ENCODE measurements at regions not wholly inside any gene's neighbourhood (a gene's known extent, or its start where the extent isn't known, plus 50 kb on each side); places are given as distances from the start of the nearest gene placed in this dataset.

DNA sequence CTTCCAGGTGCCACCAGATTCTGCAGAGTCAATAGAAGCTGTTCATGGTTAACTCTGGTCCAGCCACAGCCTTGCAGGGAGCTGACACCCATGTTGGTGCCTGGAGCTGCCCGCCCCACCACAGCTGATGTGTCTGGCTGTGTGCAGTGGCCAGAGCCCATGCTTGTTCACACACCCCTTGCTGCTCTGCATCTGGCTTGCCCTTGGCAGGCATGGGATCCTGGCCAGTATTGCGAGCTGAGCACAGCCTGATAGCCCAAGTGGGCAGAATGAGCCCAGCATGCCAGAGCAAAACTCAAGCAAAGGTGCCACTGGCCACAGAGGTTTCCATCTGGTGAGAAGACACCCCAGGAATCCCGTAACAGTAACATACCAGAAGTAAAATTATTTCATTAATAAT, 843.6 kb downstream of the SORCS1 start:
- TF ChIP-seq RNF2 (IDR thresholded peaks at IDR 0.05; ENCODE audit: borderline replicate concordance, low read depth) = no peak
- no peak for TF ChIP-seq EP300 (IDR thresholded peaks at IDR 0.05)
- no peak for TF ChIP-seq ATOH8 (CRISPR knock-in tag; IDR thresholded peaks at IDR 0.05; ENCODE audit: low read depth)
- no peak for TF ChIP-seq HMGXB4 (CRISPR knock-in tag; IDR thresholded peaks at IDR 0.05; ENCODE audit: borderline replicate concordance)
- TF ChIP-seq MAZ (IDR thresholded peaks at IDR 0.05; ENCODE audit: borderline replicate concordance, low read depth, low read length) = no peak
- no peak for TF ChIP-seq RCOR1 (IDR thresholded peaks at IDR 0.05; ENCODE audit: low read depth, low read length)
- TF ChIP-seq PBX3 (IDR thresholded peaks at IDR 0.05) = no peak
- no peak for TF ChIP-seq EHF (CRISPR knock-in tag; IDR thresholded peaks at IDR 0.05)
- TF ChIP-seq CEBPB (IDR thresholded peaks at IDR 0.05) = no peak
- no peak for TF ChIP-seq PHF8 (IDR thresholded peaks at IDR 0.05; ENCODE audit: borderline replicate concordance, low read depth)
- no peak for TF ChIP-seq TP53 (CRISPR knock-in tag; IDR thresholded peaks at IDR 0.05)
- TF ChIP-seq HDAC2 (IDR thresholded peaks at IDR 0.05) = no peak
- no peak for TF ChIP-seq SREBF2 (IDR thresholded peaks at IDR 0.05)
- no peak for TF ChIP-seq ZSCAN20 (CRISPR knock-in tag; IDR thresholded peaks at IDR 0.05)
- TF ChIP-seq RFX5 (IDR thresholded peaks at IDR 0.05) = no peak
- TF ChIP-seq MAFK (IDR thresholded peaks at IDR 0.05; ENCODE audit: partially characterized antibody) = no peak
- TF ChIP-seq NPAS2 (CRISPR knock-in tag; IDR thresholded peaks at IDR 0.05; ENCODE audit: borderline replicate concordance) = no peak
- TF ChIP-seq RARB (CRISPR knock-in tag; IDR thresholded peaks at IDR 0.05) = no peak
- TF ChIP-seq POLR2A (IDR thresholded peaks at IDR 0.05; ENCODE audit: low read length) = no peak
- TF ChIP-seq USF2 (IDR thresholded peaks at IDR 0.05) = no peak
- Histone ChIP-seq H3K4me2 (no peak overlapping the region), H3K9me3 (no peaks in the 10 kb centered on the region; the same call in 2 of the 3 replicates), H3K27ac (no peak overlapping the region), H3K4me3 (no peak overlapping the region), H3K4me1 (no peaks in the 10 kb centered on the region)
- FAIRE-seq = no peak
- ChIA-PET CTCF (no interaction called here), POLR2A (no interaction called here)
- WGBS (ENCODE audit: missing lambda C conversion rate) = 1% methylated on average over 3 of the region's 3 CpGs
- ATAC-seq = no peak
- DNase-seq (ENCODE audit: low read depth in 1 of 2, low spot score in 1 of 2) = no peak

DNA sequence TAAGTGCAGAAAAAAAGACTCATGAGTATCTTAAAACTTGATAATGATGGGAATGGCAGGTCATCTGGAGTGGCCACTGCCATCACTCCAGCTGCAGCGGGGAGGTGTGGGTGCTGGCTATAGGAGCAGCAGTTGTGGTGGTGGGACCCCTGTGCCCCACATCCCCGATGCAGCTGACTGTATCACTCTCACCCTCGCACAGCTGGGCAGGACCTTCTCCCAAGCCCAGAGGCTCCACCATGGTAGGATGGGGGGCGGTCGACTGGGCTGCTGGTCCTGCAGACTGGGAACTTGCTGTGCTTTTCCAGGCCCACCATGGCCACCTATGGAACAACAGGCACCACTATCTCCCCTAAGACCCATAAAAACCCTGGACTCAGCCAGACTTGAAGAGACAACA, 844.4 kb downstream of the SORCS1 start:
- CTCF ChIA-PET = interaction anchor here (0.5 to 0.6 kb wide), 2 partner anchors 9 to 890 kb away, joined by 3 read pairs; no protein-coding TSS in a partner anchor
- FAIRE-seq = no peak

More for the DNA sequence above, 844.4 kb downstream of the SORCS1 start:
- Histone ChIP-seq H3K4me2 (no peak overlapping the region), H3K4me3 (no peak overlapping the region), H3K27ac (no peak overlapping the region), H3K9me3 (no peaks in the 10 kb centered on the region), H3K4me1 (no peaks in the 10 kb centered on the region)
- ATAC-seq (no peak), DNase-seq (ENCODE audit: low read depth in 1 of 2, low spot score in 1 of 2) (no peak)
- TF ChIP-seq ZSCAN20 (CRISPR knock-in tag; IDR thresholded peaks at IDR 0.05) = no peak
- TF ChIP-seq CTCF (IDR thresholded peaks at IDR 0.05) = no peak
- TF ChIP-seq RCOR1 (IDR thresholded peaks at IDR 0.05; ENCODE audit: low read depth, low read length) = no peak
- TF ChIP-seq ELK1 (IDR thresholded peaks at IDR 0.05; ENCODE audit: low read depth, low read length) = no peak
- TF ChIP-seq POLR2AphosphoS2 (conservative IDR thresholded peaks at IDR 0.05; ENCODE audit: low read length) = no peak
- no peak for TF ChIP-seq USF2 (IDR thresholded peaks at IDR 0.05)
- TF ChIP-seq GATA3 (IDR thresholded peaks at IDR 0.05; ENCODE audit: borderline replicate concordance) = no peak
- TF ChIP-seq NR3C1 (IDR thresholded peaks at IDR 0.05) = no peak
- no peak for TF ChIP-seq HOXB13 (CRISPR knock-in tag; IDR thresholded peaks at IDR 0.05; ENCODE audit: low read depth)
- TF ChIP-seq PHF8 (IDR thresholded peaks at IDR 0.05; ENCODE audit: borderline replicate concordance, low read depth) = no peak
- 10% methylated on average over 2 of the region's 5 CpGs for WGBS (ENCODE audit: missing lambda C conversion rate)
- POLR2A ChIA-PET = no interaction called here
